ENCODE measurements at regions not wholly inside any gene's neighbourhood (a gene's known extent, or its start where the extent isn't known, plus 50 kb on each side); places are given as distances from the start of the nearest gene placed in this dataset.

GRCh38 chr16:79970087-79970486, 369.6 kb upstream of the MAF start:
- Mint-ChIP-seq H3K27me3 (peaks cover 3% of the 10 kb centered on the region), H3K36me3 (no peaks in the 10 kb centered on the region)

GRCh38 chr16:79969458-79969857, 368.9 kb upstream of the MAF start:
- Mint-ChIP-seq H3K27me3 (peaks cover 3% of the 10 kb centered on the region), H3K27ac (no peak overlapping the region), H3K4me3 (no peak overlapping the region), H3K4me1 (no peaks in the 10 kb centered on the region), H3K9me3 (peaks cover 2% of the 10 kb centered on the region), H3K36me3 (no peaks in the 10 kb centered on the region)
- no peak for DNase-seq (ENCODE audit: low spot score in 2 of 2)
- no peak for ATAC-seq (ENCODE audit: low read depth)

More at GRCh38 chr16:79970087-79970486, 369.6 kb upstream of the MAF start:
- no peak for DNase-seq (ENCODE audit: low spot score in 2 of 2)
- no peak for ATAC-seq (ENCODE audit: low read depth)
- Mint-ChIP-seq H3K4me1 (no peaks in the 10 kb centered on the region), H3K4me3 (no peak overlapping the region), H3K27ac (no peak overlapping the region), H3K9me3 (peaks cover 2% of the 10 kb centered on the region)

GRCh38 chr16:79966226-79966625, 365.7 kb upstream of the MAF start:
- H3K4me1 Mint-ChIP-seq: no peaks in the 10 kb centered on the region
- peaks cover 5% of the 10 kb centered on the region for H3K27me3 Mint-ChIP-seq
- H3K4me3 Mint-ChIP-seq: no peak overlapping the region
- no peak overlapping the region for H3K27ac Mint-ChIP-seq
- peaks cover 4% of the 10 kb centered on the region for H3K9me3 Mint-ChIP-seq
- ATAC-seq (ENCODE audit: low read depth) (no peak), DNase-seq (ENCODE audit: low spot score in 2 of 2) (no peak)
- no peaks in the 10 kb centered on the region for H3K36me3 Mint-ChIP-seq

GRCh38 chr16:79965718-79966117, 365.2 kb upstream of the MAF start:
- DNase-seq (ENCODE audit: low spot score in 2 of 2) (no peak), ATAC-seq (ENCODE audit: low read depth) (no peak)
- Mint-ChIP-seq H3K27ac (no peak overlapping the region), H3K9me3 (peaks cover 7% of the 10 kb centered on the region), H3K27me3 (peaks cover 5% of the 10 kb centered on the region), H3K4me1 (no peaks in the 10 kb centered on the region), H3K36me3 (no peaks in the 10 kb centered on the region), H3K4me3 (no peak overlapping the region)

- H3K27ac Mint-ChIP-seq: no peak overlapping the region
- peaks cover 5% of the 10 kb centered on the region for H3K27me3 Mint-ChIP-seq
- no peak for DNase-seq (ENCODE audit: low spot score in 2 of 2)
- no peak for ATAC-seq (ENCODE audit: low read depth)
- H3K36me3 Mint-ChIP-seq: no peaks in the 10 kb centered on the region
- H3K4me3 Mint-ChIP-seq: no peak overlapping the region
- peaks cover 7% of the 10 kb centered on the region for H3K9me3 Mint-ChIP-seq
- no peaks in the 10 kb centered on the region for H3K4me1 Mint-ChIP-seq
These were observed 363.6 kb upstream of the MAF start for GRCh38 chr16:79964104-79964503.

- H3K27ac Mint-ChIP-seq: no peak overlapping the region
- no peaks in the 10 kb centered on the region for H3K4me1 Mint-ChIP-seq
- H3K27me3 Mint-ChIP-seq: peaks cover 5% of the 10 kb centered on the region
- H3K4me3 Mint-ChIP-seq: no peak overlapping the region
- DNase-seq (ENCODE audit: low spot score in 2 of 2) (no peak), ATAC-seq (ENCODE audit: low read depth) (no peak)
- H3K9me3 Mint-ChIP-seq: peaks cover 9% of the 10 kb centered on the region
- no peaks in the 10 kb centered on the region for H3K36me3 Mint-ChIP-seq
These were observed 362.4 kb upstream of the MAF start for GRCh38 chr16:79962962-79963361.

GRCh38 chr16:79959226-79959625, 358.7 kb upstream of the MAF start:
- DNase-seq (ENCODE audit: low spot score in 2 of 2) (no peak), ATAC-seq (ENCODE audit: low read depth) (no peak)
- Mint-ChIP-seq H3K4me3 (no peak overlapping the region), H3K27ac (no peak overlapping the region), H3K9me3 (peaks cover 7% of the 10 kb centered on the region), H3K36me3 (no peaks in the 10 kb centered on the region), H3K27me3 (peaks cover 1% of the 10 kb centered on the region), H3K4me1 (no peaks in the 10 kb centered on the region)

GRCh38 chr16:79954921-79955705, 354.6 kb upstream of the MAF start:
- Mint-ChIP-seq H3K4me3 (no peak overlapping the region), H3K27me3 (no peaks in the 10 kb centered on the region), H3K27ac (no peak overlapping the region), H3K9me3 (peaks cover 2% of the 10 kb centered on the region), H3K36me3 (no peaks in the 10 kb centered on the region), H3K4me1 (no peaks in the 10 kb centered on the region)
- DNase-seq (ENCODE audit: low spot score in 2 of 2) (no peak), ATAC-seq (ENCODE audit: low read depth) (no peak)

- Mint-ChIP-seq H3K4me1 (no peaks in the 10 kb centered on the region), H3K27ac (no peak overlapping the region), H3K36me3 (no peaks in the 10 kb centered on the region), H3K27me3 (no peaks in the 10 kb centered on the region), H3K4me3 (no peak overlapping the region), H3K9me3 (no peaks in the 10 kb centered on the region)
- ATAC-seq (ENCODE audit: low read depth) (no peak), DNase-seq (ENCODE audit: low spot score in 2 of 2) (no peak)
These were observed 350.6 kb upstream of the MAF start for GRCh38 chr16:79950932-79951719.

GRCh38 chr16:79949417-79949816, 348.9 kb upstream of the MAF start:
- Mint-ChIP-seq H3K9me3 (no peaks in the 10 kb centered on the region), H3K4me3 (no peak overlapping the region), H3K27me3 (peaks cover 2% of the 10 kb centered on the region), H3K27ac (no peak overlapping the region), H3K4me1 (no peaks in the 10 kb centered on the region), H3K36me3 (no peaks in the 10 kb centered on the region)
- ATAC-seq (ENCODE audit: low read depth): no peak
- no peak for DNase-seq (ENCODE audit: low spot score in 2 of 2)

- Mint-ChIP-seq H3K4me3 (no peak overlapping the region), H3K36me3 (no peaks in the 10 kb centered on the region), H3K9me3 (no peaks in the 10 kb centered on the region), H3K27ac (no peak overlapping the region), H3K27me3 (peaks cover 2% of the 10 kb centered on the region), H3K4me1 (no peaks in the 10 kb centered on the region)
- ATAC-seq (ENCODE audit: low read depth) (no peak), DNase-seq (ENCODE audit: low spot score in 2 of 2) (no peak)
These were observed 347.2 kb upstream of the MAF start for GRCh38 chr16:79947771-79948170.

GRCh38 chr16:79946252-79946651, 345.7 kb upstream of the MAF start:
- Mint-ChIP-seq H3K4me3 (no peak overlapping the region), H3K9me3 (no peaks in the 10 kb centered on the region), H3K4me1 (no peaks in the 10 kb centered on the region), H3K27ac (no peak overlapping the region), H3K36me3 (no peaks in the 10 kb centered on the region), H3K27me3 (peaks cover 4% of the 10 kb centered on the region)
- DNase-seq (ENCODE audit: low spot score in 2 of 2) (no peak), ATAC-seq (ENCODE audit: low read depth) (no peak)

GRCh38 chr16:79943736-79944135, 343.2 kb upstream of the MAF start:
- no peak overlapping the region for H3K27ac Mint-ChIP-seq
- no peaks in the 10 kb centered on the region for H3K4me1 Mint-ChIP-seq
- peaks cover 4% of the 10 kb centered on the region for H3K27me3 Mint-ChIP-seq
- no peaks in the 10 kb centered on the region for H3K9me3 Mint-ChIP-seq
- no peaks in the 10 kb centered on the region for H3K36me3 Mint-ChIP-seq
- no peak overlapping the region for H3K4me3 Mint-ChIP-seq
- ATAC-seq (ENCODE audit: low read depth): no peak
- no peak for DNase-seq (ENCODE audit: low spot score in 2 of 2)

- no peak overlapping the region for H3K4me3 Mint-ChIP-seq
- H3K36me3 Mint-ChIP-seq: no peaks in the 10 kb centered on the region
- DNase-seq (ENCODE audit: low spot score in 2 of 2) (no peak), ATAC-seq (ENCODE audit: low read depth) (no peak)
- no peak overlapping the region for H3K27ac Mint-ChIP-seq
- H3K27me3 Mint-ChIP-seq: peaks cover 2% of the 10 kb centered on the region
- no peaks in the 10 kb centered on the region for H3K9me3 Mint-ChIP-seq
- H3K4me1 Mint-ChIP-seq: no peaks in the 10 kb centered on the region
These were observed 338.0 kb upstream of the MAF start for GRCh38 chr16:79938575-79938974.

All from memory B cell (primary cell).